ENCODE measurements at regions not wholly inside any gene's neighbourhood (a gene's known extent, or its start where the extent isn't known, plus 50 kb on each side); places are given as distances from the start of the nearest gene placed in this dataset.

DNA sequence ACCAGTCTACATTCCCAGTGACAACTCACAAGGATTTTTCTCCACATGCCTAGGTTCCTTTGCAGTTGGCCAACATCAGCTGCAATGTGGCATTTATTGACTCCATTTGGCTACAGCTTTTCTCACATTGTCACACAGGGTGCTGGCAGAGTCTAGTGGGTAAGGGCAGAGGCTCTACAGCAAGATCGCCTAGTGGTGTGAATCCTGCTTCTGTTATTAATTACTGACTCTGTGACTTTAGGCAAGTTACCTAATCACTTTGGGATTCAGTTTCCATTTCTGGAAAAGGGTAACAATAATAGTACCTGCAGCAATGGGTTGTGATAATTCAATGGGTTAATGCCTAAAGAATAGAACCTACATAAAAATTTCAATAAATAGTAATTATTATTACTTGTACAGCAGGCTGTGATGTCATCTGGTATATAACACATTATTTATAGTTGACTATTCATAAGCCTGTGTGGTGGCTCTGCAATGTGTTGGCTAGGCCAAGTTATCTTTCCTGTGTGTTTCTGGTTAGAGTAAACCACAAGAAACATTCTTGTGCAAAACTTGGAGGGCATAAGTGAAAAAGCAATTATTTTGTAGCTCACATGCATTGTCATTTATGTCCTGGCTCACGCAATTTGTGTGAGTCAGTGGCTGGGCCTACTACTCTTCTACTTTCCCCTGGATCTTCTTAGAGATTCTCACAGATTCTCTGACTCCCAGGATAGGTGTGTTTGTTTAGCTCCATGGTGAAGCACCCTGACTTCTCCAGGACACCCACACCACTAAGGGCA is 59.5 kb downstream of the PTGS2 start:
- peak; percentile 64 for DNase-seq

DNA sequence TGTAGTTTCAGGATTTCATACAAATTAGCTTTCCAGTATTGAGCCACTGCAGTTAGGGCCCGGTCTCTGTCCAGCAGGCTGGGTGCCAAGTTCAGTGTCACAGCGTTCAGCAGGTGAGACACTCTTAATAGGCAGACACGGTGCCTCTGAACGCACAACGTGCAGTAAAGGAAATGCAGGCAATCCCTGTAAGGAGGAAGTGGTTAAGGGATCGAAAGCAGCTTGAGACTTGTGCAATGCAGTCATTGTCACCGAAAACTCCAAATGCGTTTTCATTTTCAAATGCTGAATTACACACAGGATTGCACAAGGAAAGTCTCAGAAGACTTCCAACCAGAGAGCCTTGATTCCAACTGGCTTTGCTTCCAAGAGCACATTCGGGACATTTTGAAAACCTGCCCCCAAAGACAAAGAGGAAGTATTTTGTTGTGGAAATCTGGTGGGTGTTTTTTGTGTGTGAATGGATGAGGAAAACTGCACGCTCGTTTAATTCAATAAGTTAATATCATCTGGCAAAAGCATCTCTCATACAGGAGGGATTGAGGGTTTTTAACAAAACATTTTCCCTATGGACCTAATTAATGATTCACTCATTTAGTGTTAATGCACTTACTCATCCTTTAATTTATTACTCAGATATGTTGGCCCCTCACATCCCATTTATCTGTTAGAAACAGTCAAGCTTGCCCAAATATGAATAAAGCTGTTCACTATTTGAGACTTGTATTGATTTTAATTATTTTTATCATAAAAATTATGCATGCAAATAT is 61.6 kb downstream of the PTGS2 start:
- DNase-seq: peak; percentile 97

DNA sequence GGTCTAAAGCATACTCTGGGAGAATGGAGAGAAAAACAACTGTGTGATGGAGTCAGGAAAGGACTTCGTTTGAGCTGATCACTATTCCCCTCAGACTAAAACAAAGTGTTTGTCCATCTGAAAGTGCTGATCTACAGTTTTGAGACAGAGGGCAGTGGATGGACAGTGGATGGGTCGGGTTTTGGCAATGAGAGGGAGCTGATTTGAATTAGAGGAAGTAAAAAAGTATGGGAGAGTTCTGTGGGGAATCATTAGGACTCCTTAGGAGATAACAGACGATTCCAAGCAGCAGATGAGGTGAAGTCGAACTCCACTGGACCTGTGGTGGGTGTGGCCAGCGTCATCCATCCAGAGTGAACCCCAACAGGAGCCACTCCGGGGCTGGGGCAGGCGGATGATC is 62.3 kb downstream of the PTGS2 start:
- no peak for DNase-seq

DNA sequence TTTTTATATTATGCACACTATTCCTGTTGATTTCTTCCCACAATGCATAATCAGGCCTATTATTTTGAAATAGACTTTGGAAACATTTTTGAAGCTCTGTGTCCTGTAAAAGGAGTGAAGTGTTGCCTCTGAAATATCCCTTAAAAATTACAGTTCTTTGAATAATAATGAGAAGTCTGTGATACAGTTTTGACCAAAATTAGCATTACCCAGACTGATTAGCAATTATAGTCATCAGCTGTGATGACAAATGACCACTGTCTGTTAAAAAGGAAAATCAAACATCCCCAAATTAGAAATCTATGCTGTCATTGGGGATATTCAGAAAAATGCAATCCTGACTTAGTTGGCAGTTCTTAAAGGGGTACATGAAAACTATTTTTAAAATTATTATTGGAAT is 63.7 kb downstream of the PTGS2 start:
- no peak for DNase-seq

DNA sequence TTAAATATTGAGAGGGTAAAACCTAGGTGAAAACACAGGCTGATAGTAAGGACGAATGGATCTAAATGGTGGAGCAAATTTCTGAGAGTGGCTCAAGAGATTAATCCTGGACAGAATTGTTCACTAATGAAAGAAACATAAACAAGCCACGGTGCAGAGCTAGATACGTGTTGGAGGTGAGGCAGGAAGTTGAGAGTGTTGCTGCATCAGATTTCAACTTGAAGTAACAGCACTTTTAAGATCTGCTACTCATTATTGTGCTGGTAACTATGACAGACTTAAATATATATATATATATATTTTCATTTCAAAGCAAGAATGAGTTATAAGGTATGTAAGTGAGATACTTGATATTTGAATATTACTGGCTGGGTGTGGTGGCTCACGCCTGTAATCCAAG is 64.9 kb downstream of the PTGS2 start:
- DNase-seq: no peak

DNA sequence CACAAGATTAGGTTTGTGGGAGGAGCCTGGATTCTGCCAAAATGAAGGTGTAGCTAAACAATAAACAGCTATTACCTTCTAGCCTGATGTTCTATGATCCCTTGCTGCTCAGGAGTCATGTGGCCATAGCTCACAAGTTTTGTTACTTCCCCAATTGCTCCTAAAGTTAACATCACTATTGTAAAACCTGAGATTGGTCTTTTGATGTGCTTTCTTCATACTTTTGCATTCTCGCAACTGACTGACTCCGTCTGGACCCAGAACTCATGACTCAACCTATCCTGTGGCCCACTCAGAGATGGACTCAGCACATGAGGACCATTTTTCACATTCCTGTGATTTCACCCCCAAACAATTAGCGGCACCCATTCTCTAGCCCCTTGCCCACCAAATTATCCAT is 69.1 kb downstream of the PTGS2 start:
- DNase-seq: no peak

DNA sequence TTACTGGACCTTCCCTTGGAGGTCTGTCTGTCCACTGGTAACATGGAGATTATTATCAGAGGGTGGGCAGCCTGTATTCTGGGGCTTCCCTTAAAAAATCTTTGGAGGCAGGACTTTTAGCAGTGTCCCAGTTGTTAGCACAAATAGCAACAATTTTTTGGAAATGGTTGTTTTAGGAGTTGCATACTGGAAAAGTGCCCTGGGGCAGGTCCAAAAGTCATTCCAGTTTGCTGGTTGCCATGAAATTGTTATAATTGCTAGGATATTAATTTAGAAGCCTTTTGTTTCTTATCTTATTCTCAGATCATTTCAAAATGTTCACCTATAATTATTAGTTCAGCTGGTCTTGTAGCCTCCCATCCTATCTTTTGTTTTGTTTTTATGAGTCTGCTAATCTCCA is 71.0 kb downstream of the PTGS2 start:
- DNase-seq: no peak

DNA sequence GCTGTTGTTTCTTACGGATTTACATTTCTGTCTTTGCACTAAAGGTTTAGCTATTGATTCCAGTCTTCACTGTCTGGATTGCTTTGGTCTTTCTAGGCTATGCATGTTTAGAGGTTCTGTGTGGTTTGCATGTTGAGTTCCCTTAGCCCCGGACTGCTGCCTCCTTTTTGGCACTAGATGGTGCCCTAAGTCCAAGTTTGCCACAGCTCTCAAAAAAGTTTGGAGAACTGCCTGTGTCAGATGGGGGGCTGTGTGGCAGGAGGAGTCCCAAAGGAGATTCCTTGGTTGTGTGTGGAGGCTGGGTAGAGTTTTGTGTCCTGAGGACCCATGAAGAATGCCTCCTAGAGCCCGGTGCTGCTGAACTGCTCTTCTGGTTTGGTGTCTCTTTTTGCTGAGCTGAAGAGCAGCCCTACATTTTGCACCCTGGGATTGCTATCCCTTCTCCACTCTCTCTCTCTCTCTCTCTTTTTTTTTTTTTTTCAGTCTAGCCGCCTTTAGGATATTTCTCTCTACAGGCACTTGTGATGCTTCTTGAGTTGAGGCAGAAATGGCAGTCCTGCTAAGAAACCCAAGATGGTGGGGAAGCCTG is 74.4 kb downstream of the PTGS2 start:
- no peak for DNase-seq

DNA sequence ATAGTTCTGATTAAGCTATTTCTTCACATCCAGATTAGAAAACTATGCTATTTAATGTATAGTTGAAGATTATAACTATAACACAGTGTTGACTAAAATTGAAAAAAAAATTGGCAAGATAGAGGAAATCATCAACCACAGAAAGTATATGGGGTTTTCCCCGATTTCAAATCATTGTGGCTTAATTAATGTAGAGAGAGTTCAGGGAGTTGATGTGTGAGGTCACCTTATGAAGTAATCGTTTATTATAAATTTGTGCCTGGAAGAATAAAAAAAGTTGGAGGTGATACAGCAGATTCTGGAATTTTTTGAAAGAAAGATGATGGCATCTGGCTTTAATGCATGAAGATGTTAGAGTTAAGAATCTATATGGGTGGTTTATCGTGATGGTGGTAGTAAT is 84.3 kb downstream of the PTGS2 start:
- no peak for DNase-seq

DNA sequence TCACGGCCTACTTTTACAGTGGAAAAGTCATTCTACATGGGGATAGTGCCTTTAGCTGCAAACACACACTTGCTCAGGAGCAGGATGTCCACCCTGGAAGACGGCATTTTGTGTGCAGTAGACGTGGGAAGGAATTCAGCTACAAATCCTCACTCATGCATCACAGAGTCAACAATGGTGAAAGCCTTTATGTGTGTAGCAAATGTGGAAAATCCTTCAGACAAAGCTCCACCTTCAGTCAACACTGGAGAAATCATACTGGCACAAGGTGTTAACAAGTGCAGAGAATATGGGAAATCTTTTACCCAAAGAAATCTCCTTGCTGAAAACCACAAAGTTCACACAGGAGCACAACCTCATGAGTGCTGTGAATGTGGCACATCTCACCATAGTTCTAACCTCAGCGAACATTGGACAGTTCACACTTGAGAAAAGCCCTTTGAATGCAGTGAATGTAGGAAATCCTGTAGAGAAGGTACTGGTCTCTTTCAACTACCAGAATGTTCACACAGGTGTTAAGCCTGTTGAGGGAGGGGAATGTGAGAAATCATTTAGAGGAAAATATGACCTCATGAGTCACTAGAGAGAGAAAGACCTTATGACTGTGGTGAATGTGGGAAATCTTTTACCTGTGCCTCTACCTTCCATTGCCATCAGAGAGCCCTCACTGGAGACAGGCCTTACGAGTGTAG is 101.8 kb downstream of the PTGS2 start:
- no peak for DNase-seq

DNA sequence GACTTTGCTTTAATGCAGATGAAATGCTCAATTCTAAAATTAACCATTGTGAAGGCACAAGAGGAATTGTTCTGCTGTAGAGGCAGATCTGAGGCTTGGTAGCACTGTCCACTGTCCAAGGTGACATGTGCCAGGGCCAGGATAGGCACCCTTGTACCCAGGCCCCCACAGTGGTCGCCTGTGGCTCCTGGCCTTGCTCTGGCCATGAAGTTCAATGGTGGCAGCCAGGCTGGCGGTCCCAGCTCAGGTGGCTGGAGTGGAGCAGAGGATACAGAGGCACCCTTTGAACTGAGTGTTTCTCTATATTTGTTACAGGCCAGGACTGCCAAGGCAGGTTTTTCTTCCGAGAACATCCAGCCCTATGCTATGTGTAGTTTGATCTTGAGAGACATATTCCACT is 102.6 kb downstream of the PTGS2 start:
- no peak for DNase-seq

DNA sequence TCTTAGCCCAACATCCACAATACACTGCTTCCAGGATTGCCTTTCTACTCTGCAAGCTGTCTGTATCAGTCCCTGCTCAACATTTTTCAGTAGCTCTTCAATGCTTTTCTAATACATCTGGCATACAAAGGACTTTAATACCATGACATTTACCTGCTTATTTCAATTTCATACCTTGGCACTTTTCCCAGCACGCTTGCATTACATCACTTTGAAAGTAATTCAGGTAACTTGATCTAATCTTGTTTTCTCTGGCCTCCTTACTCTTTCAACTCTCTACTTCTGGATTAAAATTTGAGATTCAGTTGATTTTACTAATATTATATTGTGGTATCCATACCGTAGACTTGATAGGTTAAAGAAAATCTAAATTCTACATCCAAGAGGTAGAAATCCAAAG is 103.0 kb downstream of the PTGS2 start:
- DNase-seq: no peak

DNA sequence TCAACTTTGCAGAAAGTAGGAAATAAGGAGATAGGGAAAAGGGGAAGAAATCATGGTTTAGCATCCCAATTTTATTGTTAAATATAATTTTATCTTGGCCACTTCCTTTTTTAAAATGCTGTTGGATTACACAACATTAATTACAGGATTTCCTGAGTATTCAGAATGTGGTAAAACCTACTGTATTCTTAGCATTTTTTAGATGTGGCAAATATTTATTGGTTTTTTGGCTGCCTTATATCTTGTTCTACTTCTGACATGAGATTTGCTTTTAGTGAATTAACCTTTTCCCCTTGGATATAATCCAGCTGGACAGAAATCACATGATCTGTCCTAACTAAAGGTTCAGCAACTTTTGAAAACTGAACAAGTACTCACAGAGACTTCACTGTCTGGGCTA is 104.9 kb downstream of the PTGS2 start:
- DNase-seq: no peak

DNA sequence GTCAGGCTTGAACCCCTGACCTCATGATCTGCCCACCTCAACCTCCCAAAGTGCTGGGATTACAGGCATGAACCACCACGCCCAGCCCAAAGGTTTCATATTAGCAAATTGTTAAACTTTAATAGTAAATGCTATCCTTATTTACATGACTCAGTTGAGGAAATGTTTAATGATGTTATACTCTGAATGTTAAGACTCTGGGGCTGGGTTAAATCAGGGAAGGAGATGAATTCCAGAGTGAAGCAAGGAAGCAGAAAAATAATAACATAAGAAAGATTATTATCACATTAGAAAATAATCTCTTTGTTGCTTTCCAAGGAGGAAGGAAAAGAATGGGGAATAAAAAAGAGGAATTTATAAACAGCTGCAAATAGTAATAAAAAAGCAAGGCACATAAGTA is 105.3 kb downstream of the PTGS2 start:
- DNase-seq: no peak

DNA sequence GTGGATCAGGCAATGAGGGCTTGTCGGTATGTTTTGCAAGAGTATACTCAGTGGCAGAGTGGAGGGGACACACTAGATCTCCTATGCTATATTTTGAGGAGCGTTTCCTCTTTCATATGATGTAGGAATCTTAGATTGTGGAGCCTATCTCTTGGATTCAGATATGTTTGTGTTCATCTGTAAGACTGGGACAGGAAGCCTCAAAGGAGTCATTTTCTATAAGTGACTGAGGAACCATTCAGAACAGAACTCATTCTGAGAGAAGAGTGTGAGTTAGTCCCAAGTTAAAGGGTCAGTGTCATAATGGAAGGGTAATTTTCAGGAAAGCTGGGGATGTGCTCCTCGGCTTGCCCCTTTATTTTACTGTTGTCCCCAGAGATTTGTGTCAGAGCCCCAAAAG is 107.7 kb downstream of the PTGS2 start:
- DNase-seq: no peak

DNA sequence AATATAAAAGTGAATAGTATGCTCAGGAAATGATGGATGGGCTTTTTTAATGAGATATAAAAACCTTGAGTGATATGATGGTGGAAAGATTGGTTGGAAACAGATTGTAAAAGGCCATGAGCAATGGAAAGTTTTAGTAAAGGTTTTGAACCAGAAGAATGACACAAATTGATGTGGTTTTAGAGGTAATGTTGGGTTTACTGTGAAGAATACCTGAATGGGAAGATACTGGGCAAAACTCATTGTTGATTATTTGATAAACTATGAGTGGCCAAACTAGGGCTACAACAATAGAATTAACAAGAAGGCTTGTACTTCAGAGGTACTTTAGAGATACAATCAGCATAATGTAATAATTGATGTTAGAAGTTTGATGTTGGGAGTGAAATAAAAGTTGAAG is 108.5 kb downstream of the PTGS2 start:
- no peak for DNase-seq

DNA sequence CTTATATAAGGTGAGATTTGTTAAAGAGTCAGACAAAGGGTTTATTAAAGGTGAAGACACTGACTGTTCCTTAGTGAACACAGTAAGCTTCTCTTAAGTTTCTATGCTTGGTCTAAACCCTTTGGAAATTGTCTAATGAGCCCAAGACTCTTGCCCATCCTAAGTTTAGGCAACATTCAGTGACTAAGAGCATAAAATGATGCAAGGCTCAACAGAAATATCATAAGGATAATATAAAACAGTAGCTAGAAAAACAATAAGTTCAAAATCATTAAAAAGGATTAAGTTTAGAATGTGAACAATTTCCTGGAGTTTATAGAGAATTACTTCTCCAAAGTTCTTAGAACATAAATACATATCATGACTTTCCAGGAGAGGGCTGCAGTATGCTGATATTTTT is 108.9 kb upstream of the PDC start:
- no peak for DNase-seq

DNA sequence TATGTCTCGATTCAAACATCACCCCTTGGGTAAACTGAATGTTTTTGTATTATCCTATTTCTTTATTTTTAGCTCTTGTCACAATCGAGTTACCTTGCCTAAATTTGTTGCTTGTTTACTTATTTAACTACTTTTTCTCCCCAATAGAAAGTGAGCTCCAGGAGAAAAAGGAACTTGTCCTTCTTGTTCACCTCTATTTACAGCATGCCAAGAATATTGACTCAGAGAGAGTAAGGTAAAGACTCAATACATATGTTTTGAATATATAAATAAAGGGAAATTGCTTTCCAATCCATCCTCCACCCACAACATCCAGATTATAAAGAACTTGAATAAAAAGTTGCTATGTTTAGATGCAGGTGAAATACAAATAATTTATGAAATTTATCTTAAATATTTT is 107.3 kb upstream of the PDC start:
- DNase-seq: no peak

DNA sequence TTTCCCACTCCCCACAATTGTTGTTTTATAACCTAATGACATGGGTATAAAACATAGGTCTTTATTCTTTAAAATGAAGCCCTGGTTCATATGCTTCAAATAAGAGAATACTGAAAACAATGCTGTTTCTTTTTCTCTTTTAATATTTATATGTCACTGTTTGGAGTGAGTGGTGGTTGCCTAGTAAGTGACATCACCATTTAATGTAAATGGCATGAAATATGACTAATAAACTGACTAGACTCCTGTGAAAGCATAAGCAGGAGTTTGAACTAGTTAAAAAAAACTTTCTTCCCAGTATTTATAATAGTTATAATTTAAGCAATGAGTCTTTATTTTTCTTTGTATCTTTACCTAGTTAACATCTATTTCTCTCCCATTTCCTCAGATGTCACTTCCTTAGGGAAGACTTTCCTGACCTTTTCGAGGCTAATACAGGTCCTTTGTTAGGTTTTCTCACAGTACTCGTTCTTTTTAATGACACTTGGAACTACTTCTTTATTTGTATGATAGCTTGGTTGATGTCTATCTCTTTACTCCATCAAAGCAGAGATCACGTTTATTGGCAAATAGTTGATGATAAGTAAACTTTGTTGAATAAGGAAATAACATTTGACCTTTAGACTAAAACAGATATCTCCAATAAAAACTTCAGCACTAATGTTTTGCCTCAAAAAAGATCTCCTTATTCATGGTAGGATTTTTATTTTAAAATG is 105.4 kb upstream of the PDC start:
- DNase-seq: no peak

DNA sequence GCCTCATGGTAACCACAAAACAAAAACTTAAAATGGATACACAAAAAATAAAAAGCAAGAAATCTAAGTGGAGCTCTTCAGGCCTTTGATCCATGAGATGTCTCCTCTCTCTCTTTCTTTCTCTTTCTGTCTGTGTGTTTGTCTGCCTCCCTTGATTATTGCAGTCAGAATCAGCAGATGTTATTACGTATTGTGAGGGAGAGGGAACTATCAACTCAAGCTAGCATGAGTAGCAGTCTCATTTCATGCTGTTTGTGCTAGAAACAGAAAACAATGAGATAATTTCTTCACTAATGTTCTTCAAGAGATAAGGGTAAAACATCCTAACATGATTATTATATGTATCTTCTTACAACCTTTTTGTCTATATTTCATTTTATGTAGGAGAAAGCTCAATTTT is 103.7 kb upstream of the PDC start:
- DNase-seq: no peak

DNA sequence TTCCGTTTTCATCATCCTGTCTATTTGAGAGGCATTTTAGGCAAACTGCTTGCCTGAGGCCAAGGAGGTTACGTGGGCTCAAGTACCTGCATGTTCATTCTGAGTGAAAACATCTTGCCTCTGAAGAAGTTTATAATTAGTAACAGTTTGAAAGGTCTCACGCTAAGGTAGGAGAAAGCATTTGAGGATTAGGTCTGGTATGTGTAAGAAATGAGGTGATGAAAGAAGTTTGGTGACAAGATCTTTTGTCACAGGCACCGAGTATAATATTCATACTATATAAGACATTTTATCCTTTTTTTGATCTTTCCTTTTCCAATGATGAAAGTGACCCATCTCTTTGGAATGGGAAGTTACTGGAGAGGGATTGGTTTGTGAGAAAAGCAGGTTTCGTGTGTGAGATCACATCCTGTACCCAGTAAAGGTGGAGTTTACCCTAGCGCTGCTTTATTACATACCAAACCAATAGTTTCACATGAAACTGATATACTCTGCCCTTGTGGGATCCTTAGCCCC is 98.7 kb upstream of the PDC start:
- DNase-seq: no peak

DNA sequence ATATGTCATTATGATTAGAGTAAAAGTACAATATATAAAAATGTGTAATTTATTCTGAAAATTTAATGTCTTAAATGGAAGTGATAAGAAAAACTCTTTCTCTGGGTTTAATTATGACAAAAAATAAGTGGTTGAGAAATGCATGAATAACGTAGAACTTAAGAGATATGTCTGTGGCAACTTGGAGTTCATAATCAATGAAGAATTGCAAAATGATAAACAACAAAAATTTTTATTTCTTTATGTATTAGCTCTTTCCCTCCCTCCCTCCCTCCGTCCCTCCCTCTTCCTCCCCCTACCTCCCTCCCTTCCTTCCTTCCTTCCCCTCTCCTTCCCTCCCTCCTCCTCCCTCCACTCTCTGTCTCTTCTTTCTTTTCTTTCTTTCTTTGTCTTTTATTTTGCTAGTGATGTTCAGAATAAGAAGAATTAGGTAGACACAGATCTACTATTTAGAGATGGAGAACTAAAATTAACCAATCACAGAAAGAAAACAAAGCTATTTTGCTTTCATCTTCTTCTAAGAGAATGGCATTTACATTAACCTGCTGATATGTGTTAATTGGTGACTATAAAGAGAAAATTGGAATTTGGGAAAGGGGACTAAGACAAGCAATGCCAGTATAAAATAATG is 96.3 kb upstream of the PDC start:
- DNase-seq: no peak

Measured in SIG-M5 (cell line).